ENCODE measurements at regions not wholly inside any gene's neighbourhood (a gene's known extent, or its start where the extent isn't known, plus 50 kb on each side); places are given as distances from the start of the nearest gene placed in this dataset.
"Not testable (repeated sequence)": the region's sequence is repeated elsewhere in the genome, so short reads cannot be mapped to it uniquely, and the experiment has no call there.

DNA sequence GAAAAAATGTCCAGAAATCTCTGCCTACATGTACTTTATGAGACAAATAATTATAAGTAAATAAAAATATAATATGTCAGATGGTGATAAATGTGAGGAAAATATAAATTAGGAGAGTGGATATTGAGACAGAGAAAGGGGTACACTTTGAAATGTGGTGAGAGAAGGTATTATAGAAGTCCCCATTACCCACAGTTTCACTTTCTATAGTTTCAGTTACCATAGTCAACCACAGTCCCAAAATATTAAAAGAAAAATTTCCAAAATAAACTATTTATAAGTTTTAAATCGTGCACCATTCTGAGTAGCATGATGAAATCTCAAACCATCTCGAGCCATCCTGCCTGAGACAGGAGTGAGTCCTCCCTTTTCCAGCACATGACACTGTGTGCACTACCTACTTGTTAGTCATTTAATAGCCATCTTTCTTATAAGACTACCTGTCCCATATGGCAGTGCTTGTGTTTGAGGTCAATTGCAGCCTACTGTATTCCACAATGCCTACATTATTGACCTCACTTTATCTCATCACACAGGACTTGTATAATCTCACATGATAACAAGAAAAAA lies 653.7 kb downstream of the DACH1 start:
- DNase-seq = no peak

DNA sequence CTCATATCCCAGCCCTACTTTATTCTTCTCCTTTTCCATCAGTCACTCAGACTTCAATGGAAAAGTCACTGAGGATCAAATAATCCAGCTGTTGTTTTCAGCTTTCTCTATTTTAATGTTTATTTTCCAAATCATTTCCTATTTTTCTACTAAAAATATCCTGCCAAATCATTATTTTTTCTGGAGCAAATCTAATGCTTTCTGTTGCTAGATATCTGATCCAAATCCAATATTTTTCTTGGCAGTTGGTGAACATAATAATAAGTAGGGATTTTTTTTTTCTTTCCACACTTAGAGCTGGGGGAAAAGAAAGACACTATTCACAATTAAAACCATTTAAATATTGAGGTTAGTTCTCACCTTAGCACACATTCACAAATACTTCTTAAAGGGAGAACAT lies 656.1 kb downstream of the DACH1 start:
- no peak for DNase-seq

DNA sequence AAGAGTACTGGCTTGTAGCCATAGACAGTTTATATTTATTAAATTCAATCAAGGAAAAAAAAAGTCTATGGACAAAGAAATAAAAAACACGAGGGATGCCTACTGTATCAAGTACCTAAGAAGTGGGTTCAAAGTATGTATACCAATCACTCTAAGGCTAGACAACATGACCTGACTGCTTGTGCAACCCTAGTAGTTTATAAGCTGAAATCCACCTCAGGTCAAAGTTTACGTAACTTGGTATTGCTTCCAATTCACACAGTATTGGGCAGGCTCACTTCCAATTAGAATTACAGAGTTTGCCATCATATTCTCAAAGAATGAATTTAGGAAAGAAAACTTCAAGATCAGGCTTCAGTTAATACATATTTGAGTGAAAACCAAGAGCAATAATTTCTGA lies 657.8 kb downstream of the DACH1 start:
- DNase-seq = no peak

DNA sequence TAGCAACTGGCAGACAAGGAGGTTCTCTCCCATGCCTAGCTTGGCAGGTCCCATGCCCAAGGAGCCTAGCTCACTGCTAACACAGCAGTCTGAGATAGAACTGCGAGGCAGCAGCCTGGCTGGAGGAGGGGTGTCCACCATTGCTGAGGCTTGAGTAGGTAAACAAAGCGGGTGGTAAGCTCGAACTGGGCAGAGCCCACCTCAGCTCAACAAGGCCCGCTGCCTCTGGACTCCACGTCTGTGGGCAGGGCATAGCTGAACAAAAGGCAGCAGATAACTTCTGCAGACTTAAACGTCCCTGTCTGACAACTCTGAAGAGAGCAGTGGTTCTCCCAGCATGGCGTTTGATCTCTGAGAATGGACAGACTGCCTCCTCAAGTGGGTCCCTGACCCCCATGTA lies 682.4 kb downstream of the DACH1 start:
- DNase-seq = not testable (repeated sequence)

DNA sequence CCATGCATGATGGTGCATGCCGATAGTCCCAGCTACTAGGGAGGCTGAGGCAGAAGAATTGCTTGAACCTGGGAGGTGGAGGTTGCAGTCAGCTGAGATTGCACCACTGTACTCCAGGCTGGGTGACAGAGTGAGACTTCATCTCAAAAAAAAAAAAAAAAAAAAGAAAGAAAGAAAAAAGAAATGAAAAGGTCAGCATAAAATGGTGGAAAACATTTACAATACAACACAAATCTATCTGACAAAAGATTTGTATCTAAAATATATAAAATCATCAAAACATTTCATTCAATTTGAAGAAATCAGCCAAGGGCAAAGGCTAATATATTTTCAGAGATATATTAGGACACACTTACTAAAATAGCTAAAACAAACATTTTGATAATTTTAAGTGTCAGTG lies 683.7 kb downstream of the DACH1 start:
- DNase-seq = not testable (repeated sequence)

DNA sequence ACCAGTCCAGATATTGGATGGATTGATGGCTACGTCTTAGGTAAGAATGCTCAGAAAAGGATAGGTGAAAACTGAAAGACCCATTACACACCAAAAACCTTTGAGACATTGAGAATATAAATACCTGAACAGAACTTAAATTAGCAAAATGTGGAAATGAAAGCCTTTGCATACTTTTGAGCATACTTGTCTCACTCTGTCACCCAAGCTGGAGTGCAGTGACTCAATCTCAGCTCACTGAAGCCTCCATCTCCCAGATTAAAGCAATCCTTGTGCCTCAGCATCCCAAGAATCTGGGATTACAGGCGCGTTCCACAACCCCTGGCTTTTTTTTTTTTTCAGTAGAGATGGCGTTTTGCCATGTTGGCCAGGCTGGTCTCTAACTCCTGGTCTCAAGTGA lies 695.3 kb downstream of the DACH1 start:
- no peak for DNase-seq

DNA sequence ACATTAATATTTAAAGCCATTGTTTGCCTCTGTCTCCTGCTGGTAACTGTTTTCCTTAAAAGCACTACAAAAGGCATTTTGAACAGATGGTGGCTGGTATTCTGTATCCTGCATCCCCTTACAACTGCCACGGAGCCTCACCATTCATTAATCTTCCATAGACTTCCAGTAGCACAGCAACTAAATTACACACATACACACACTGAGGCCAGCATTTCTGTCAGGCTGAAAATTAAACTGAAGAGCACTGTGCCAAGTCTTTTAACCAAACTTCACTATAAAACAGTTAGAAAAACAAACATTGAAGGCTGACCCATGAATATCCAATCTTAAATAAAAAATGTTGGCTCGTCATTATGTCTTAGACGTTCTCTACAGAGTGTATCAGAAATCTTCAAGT lies 697.8 kb downstream of the DACH1 start:
- DNase-seq = no peak

DNA sequence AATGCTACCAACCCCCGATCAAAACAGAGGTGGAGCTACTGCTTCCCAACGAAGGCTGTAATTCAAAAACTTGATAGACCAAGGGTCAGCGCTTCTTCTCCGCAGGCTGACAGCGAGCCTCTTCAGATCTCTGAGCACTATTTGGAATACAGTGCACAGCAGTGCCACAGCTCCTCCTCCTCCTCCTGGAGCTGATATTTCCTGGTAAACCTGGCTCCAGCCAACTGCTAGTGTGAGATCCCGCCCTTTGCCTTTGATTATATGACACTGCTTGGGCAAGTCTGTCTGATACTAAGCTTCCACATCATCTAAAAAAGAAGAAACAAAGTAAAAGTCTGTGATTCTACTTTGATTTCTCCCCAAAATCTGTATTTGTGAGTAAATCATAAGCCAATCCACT lies 710.5 kb downstream of the DACH1 start:
- no peak for DNase-seq

DNA sequence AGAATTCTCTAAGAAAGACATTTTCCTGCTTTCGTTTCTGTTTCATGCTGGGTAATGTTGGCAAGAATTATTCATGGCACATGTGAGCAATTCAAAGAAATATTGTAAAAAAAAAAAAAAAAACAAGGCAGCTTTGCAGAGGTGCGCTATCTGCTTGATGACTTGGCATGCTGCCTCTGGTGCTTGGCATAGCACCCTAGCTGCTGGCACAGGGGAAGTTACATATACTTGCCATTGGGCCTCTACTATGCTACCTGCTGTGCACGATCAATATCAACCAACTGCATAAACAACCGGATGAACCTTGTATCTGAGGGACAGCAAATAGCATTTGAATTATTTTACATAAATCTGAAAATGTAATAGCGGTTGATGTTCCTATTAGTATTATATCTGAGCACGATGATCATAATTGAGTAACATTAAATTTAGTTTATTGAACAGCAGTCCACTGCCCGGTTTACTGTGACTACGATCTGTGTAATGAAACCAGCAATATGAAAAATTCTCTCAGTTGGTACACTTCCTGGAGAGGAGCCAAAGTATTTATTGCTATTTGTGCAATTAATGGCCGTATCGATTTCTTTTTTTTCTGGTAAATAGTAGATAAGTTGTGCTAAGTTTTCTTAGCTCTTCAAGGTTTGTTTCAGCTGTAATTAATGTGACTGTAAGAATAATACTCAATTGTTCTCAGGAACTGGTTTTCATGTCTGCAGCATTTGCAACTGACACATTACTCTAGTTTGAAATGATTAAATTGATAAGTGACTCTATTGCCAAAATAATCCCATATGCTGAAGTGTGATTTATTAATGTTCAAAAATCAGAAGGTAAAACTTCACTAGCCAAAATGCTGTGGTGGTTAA lies 717.3 kb downstream of the DACH1 start:
- no peak for DNase-seq

DNA sequence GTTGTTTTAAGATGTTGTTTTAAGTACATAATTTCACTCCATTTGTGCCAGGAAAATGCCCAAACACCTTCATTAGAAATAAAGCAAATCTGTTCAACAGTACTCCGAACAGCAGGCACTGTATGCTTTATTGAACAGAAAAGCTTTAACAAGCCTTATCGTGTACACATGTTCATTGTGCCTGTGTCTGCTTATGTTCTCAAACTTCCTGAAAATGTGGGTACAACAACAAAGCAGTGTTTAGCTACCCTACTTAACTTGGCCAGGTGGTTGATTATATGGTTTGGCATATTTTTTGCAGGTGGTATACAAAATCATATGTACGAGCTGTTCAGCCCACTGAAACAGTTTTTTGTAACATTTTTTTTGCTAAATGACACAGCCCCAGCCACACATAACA lies 718.0 kb downstream of the DACH1 start:
- no peak for DNase-seq

DNA sequence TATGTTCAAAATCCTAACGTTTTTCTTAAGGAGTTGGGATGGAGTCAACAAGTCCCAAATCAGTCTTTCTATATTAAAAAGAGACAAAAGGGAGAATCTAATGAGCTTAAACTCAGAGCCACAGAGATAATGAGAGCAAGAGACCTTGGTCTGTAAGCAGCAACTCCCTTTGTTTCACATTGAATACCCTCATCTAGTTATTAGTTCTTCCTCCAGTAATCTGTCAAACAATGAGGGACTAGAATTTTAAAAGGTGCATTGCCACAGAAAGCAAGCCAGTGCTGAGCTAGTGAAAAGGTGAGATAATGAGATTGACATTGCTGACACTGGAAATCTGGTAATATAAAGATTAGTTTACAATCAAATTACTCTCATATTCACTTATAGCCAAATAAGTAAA lies 718.6 kb downstream of the DACH1 start:
- no peak for DNase-seq

DNA sequence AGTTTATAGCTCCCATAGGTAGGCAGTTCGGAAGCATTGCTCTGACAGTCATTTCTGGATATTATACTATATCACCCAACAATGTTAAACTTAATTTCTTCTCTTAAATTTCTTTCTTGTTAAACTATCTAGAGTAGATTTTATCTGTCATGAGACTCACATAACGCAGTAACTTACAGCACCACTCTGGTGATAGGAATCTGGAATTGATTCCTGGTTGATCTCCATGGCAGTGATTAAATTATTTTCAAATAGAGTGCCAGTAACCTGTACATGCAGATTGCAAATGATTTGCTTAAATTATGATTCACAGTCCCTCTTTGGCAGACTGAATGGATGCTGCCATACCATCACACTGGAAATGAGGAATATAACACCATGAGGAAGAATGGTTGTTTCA lies 722.1 kb downstream of the DACH1 start:
- DNase-seq = no peak

DNA sequence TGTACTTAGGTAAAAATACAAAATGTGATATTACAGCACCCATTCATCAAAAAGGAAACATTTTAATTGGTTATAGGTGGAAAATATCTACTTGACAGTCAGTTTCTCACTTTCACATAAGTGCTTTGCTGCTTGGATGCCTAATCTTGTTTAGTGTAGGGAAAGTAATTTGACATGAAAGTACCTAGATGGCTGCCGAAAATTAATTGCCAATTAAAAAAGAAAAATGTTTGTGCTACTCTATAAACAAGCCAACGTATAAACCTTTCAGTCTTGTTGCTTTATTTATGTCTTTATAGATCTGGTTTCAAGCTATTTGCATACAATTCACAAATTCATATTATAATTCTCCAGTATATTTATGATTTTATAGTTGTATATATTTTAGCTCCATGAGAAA lies 729.9 kb downstream of the DACH1 start:
- DNase-seq = no peak

DNA sequence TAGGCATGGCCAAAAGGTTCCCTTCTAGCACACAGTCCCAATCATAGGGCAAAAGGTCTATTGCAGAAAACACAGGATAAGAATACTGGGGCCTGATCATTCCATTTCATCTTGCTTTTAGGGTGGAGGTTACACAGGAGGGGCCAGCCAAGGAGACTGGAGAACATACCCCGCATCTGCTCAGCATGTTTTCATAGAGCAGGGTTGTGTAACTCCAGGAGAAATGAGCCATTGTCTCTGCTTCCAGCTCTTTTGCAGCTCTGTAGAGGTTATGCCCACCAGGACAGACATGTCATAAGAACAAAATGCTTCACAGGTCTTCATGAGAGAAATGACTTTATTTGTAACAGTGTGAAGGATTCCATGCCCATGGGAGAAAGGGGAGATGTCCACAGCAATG lies 742.8 kb downstream of the DACH1 start:
- DNase-seq = no peak

DNA sequence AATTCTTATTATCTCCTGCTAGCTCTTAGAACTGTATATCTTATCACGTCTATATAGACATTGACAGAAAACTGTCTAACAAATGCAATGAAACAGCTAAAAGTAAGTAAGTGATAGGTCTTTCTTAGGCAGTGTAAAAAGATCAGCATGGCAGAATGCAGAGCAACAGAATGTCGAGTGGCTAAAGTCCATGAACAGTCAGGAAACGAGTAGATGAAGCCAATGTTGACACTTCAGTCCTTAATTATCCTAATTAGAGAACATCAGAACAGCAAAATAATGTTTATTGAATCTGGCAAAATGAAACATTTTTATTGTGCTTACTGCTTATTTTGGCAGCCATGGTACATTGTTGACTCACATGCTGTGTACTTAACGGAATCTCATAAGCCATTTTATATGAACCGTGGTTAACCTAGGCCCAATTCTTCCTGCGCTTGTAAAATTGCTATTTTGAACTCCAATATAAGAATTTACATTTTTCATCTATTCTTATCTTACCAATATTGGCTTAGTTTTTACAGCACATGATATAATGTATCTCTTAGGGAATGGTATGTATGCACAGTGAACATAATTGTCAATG lies 748.1 kb downstream of the DACH1 start:
- DNase-seq = no peak

DNA sequence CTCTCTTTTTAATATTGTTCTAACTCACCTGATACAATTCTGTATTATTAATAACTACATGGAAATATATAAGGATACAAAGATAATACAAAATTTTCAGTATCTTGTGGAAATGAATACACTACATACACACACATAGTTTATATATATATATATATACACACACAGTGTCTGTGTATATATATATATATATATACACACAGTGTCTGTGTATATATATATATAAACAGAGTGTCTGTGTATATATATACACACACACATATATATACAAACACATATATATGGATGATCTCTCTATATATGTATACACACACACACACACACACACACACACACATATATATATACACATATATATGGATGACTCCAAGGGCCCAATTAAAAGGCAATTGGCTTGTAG lies 749.1 kb downstream of the DACH1 start:
- no peak for DNase-seq

DNA sequence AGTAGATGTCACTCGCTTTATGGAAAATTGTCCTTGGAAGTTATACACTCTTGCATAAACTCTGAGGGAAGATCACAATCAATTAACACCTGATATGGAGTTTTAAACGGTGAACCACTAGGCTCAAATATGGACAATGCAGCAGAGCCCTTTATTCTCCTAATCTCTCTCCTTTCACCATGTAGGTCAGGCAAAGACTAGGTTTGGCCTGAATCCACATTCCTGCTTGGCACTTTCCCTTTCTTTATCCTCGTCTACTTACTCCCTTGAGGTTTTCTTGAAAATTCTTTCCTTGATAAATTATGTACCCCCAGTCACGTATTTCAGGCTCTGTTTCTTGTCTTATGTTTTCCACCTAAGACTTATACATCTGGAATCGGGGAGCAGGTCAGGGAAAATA lies 751.7 kb downstream of the DACH1 start:
- DNase-seq = no peak

DNA sequence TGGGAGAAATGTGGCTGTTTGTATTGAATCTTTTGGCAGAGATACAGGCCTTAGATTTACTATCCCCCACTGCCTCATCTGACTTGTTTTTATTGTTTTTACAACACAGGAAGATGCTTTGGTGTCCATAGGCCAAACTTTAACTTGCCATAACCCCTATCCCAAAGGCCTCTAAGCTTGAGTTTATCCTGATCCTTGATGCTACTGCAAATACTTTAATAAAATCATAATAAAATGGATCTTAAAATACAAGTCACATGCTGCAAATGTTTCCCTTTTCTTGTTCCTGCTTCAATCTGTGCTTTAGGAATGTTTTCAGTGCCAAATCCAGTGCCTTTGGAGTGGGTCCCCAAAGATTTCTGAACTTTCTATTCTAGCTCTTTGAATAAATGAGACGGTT lies 770.6 kb downstream of the DACH1 start:
- DNase-seq = no peak

DNA sequence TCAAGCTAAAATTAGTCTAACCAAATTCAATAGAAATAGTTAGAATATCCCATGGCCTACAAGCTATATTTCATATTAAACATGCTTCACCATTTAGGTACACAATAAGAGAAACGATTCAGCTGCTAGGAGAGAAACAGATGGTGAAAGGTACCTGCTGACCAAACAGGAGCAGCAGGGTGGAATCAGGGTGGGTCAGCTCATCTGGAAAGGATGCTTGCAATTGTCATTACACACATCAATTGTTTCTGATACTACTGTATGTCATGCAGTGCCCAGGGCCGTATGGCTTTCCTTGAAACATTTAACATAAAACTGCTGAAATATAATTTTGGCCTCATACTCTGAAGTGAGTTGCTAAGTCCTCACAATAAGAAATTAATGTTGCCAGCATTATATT lies 776.0 kb downstream of the DACH1 start:
- DNase-seq = no peak

DNA sequence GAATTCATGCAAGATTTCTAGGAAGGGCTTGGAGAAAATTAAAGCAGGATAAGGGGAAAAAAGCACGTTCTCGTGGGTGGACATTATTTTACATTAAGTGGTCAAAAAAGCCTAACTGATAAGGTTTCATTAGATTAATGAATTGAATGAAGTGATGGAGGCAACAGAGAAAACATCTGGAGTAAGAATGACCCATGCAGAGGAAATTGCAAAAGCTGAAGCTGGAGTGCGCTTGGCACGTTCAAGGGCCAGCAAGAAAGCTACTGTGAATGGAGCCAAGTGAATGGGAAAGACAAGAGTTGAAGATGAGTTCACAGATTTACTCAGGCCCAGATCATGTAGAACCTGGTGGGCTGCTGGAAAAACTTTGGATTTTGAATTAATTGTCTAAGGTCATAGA lies 777.9 kb downstream of the DACH1 start:
- no peak for DNase-seq

DNA sequence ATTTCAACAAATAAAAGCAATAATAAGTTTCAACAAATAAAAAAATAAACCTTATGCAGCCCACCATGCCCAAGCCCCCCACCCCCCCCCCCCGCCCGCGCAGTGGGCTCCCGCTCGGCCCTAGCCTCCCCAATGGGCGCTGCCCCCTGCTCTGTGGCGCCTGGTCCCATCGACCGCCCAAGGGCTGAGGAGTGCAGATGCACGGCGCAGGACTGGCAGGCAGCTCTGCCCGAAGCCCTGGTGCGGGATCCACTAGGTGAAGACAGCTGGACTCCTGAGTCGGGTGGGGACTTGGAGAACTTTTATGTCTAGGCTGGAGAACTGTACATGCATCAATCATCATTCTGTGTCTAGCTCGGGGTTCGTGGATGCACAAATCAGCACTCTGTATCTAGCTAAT lies 779.6 kb downstream of the DACH1 start:
- no peak for DNase-seq

DNA sequence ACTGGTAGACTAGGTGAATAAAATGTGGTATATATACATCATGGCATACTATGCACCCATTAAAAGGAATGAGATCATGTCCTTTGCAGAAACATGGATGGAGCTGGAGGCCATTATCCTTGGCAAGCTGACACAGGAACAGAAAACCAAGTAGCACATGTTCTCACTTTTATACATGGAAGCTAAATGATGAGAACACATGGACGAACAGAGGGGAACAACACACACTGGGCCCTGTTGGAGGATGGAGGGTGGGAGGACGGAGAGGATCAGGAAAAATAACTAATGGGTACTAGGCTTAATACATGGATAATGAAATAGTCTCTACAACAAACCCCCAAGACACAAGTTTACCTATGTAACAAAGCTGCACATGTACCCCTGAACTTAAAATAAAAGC lies 780.0 kb downstream of the DACH1 start:
- no peak for DNase-seq

DNA sequence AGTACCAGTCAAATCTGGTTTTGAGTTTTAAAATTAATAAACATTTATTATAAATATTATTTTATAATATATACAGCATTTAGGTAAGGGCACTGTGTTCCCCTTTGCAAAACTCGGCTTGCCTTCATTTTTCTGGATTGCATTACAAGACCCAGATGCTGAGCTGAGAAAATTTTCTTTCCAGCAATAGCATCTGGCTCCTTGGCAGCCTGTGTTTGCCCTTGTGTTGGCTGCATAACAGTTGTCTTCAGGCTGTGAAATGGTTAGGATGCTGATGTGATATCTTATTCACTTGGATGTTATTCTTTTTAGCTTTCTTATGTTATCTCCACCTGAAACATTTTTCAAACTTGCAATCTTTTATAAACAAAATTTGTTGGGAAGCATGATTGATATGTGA lies 784.4 kb downstream of the DACH1 start:
- DNase-seq = no peak

DNA sequence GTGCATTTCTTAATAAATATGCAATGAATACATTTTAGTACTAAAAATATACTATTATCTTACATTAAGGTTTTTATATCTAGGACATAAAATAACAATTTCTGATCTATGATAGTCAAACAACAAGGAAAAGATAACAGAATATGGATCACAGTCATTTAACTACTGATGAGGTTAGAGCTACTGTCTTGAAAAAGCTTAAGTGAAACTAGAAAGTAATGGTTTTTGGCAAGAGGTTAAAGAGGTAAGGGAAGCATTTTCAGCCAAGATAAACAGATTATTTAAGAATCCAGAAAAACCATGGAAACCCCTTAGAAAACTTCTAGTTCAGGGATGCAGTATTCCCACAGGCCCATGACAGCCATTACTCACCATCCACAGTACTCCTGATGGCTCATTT lies 787.4 kb downstream of the DACH1 start:
- no peak for DNase-seq

DNA sequence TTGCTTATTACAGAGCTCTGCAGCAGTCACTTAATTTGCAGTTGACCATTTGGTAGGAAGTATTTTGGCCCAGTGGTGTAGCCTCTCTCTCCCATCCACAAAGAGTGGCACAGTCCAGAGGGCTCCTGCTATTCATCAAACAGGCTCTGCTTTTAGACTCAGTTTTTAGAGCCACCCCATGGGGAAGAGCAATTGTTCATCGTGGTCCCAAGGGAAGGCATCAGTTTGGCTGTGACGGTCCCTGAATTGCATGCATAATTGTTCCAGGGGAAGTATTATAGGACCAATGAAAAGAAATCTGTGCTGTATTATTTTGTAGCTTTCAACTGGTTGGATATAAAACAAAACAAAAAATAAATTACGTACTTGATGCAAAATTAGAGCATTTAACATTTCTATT lies 799.0 kb downstream of the DACH1 start:
- DNase-seq = no peak

Data from NCI-H187 (cell line).